ENCODE measurements at regions not wholly inside any gene's neighbourhood (a gene's known extent, or its start where the extent isn't known, plus 50 kb on each side); places are given as distances from the start of the nearest gene placed in this dataset.
A peak's percentile ranks its signal among the peaks of the same experiment; 100 is the strongest.
"Not testable (repeated sequence)": the region's sequence is repeated elsewhere in the genome, so short reads cannot be mapped to it uniquely, and the experiment has no call there.

DNA sequence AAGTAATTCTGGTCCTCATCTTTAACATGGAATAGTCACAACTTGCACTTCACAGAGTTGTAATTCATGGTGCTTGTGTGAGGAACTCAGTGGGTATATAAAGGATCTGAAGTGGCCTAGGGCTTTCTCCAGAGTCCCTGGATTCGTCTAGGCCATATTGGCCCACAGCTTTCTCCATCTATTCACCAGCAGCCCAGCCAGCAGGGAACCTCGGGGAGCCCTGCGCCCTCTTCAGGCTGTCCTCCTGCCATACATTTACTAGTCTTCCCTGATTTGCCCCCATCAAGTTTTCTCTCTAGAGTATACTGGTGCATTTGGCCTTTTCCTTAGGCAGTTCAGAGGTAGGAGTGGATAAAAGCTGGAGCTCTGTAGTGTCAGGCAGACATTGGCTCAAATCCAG is 278.3 kb downstream of the MYCN start:
- H3K4me3 ChIP-seq = no peak overlapping the region
- WGBS, 4 donors = 40 to 52% (median 48%) methylated on average over 3 of the region's 3 CpGs
- H3K36me3 ChIP-seq (replicated peaks in 1 of 2) = no peaks in the 10 kb centered on the region
- no peak for TF ChIP-seq POLR2A (IDR thresholded peaks at IDR 0.05)
- TF ChIP-seq, protein P1, sequence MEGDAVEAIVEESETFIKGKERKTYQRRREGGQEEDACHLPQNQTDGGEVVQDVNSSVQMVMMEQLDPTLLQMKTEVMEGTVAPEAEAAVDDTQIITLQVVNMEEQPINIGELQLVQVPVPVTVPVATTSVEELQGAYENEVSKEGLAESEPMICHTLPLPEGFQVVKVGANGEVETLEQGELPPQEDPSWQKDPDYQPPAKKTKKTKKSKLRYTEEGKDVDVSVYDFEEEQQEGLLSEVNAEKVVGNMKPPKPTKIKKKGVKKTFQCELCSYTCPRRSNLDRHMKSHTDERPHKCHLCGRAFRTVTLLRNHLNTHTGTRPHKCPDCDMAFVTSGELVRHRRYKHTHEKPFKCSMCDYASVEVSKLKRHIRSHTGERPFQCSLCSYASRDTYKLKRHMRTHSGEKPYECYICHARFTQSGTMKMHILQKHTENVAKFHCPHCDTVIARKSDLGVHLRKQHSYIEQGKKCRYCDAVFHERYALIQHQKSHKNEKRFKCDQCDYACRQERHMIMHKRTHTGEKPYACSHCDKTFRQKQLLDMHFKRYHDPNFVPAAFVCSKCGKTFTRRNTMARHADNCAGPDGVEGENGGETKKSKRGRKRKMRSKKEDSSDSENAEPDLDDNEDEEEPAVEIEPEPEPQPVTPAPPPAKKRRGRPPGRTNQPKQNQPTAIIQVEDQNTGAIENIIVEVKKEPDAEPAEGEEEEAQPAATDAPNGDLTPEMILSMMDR (IDR thresholded peaks at IDR 0.05) = peak in 5 of 6 experiments; percentile 9 to 44 (median 33)
- DNase-seq = peak in 5 of 7 donors; percentile 24 to 64 (median 32)
- no peaks in the 10 kb centered on the region for H3K9me3 ChIP-seq (replicated peaks in 1 of 3)
- H3K27ac ChIP-seq = no peak overlapping the region
- H3K27me3 ChIP-seq = no peaks in the 10 kb centered on the region
- intact Hi-C loops (cut with DNase I) = no loop called here
- H3K4me1 ChIP-seq (replicated peaks in 1 of 2) = no peaks in the 10 kb centered on the region

DNA sequence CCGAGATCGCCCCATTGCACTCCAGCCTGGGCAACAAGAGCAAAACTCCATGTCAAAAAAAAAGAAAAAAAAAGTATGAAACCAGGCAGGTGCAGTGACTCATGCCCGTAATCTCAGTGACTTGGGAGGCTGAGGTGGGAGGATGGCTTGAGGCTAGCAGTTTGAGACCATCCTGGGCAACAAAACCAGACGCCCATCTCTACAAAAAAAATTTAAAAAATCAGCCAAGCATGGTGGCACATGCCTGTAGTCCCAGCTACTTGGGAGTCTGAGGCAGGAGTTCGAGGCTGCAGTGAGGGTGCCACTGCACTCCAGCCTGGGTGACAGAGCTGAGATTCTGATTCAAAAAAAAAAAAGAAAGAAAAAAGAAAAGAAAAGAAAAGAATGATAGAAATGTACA is 277.8 kb downstream of the MYCN start:
- Histone ChIP-seq H3K4me3 (no peak overlapping the region), H3K27ac (no peak overlapping the region), H3K4me1 (replicated peaks in 1 of 2) (no peaks in the 10 kb centered on the region), H3K27me3 (no peaks in the 10 kb centered on the region), H3K36me3 (replicated peaks in 1 of 2) (no peaks in the 10 kb centered on the region), H3K9me3 (replicated peaks in 1 of 3) (no peaks in the 10 kb centered on the region)
- no peak for TF ChIP-seq POLR2A (IDR thresholded peaks at IDR 0.05)
- TF ChIP-seq, protein P1 (IDR thresholded peaks at IDR 0.05) = no peak
- 69 to 79% (median 77%) methylated on average over 5 of the region's 5 CpGs for WGBS, 4 donors
- intact Hi-C loops (cut with DNase I) = no loop called here
- no peak for DNase-seq

DNA sequence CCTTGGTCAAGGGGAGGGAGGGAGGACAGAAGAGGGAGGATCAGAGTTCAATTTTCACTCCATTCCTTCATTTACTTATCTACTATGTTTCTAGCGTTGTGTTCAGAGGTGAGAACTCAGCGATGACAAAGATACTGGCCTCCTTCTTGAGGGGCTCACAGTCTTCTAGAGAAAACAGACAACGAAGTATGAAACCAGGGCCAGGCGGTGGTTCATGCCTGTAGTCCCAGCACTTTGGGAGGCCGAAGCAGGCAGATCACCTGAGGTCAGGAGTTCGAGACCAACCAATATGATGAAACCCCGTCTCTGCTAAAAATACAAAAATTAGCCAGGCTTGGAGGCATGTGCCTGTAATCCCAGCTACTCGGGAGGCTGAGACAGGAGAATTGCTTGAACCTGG is 277.4 kb downstream of the MYCN start:
- H3K27ac ChIP-seq; intact Hi-C loops (cut with DNase I); DNase-seq; H3K4me3 ChIP-seq; H3K9me3 ChIP-seq (replicated peaks in 1 of 3); H3K4me1 ChIP-seq (replicated peaks in 1 of 2); H3K36me3 ChIP-seq (replicated peaks in 1 of 2); H3K27me3 ChIP-seq: not testable (repeated sequence)
- WGBS, 4 donors = 79 to 93% (median 88%) methylated on average over 8 of the region's 8 CpGs

DNA sequence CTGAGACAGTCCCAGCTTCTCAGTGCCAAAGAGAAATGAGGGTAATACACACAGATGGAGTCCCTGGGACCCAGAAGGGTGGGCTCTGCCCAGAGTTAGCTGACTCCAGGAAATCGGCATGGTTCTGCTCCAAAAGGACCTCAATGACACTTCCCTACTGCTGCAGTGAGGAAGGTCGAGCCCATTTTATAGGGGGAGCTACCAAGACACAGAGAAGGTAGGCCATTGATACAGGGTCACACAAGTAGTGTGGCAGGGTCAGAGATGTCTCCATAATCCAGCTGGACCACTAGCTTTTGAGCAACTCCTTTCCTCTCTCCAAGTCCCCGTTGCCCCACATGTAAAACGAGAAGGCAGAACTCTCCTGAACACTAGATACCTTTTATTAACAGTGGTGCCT is 276.9 kb downstream of the MYCN start:
- H3K27me3 ChIP-seq = no peaks in the 10 kb centered on the region
- intact Hi-C loops (cut with DNase I) = no loop called here
- no peaks in the 10 kb centered on the region for H3K9me3 ChIP-seq (replicated peaks in 1 of 3)
- no peaks in the 10 kb centered on the region for H3K4me1 ChIP-seq (replicated peaks in 1 of 2)
- no peak overlapping the region for H3K4me3 ChIP-seq
- no peak for TF ChIP-seq POLR2A (IDR thresholded peaks at IDR 0.05)
- H3K27ac ChIP-seq = no peak overlapping the region
- no peaks in the 10 kb centered on the region for H3K36me3 ChIP-seq (replicated peaks in 1 of 2)
- 71 to 86% (median 77%) methylated on average over 4 of the region's 4 CpGs for WGBS, 4 donors
- no peak for DNase-seq

- intact Hi-C loops (cut with DNase I) = no loop called here
- 82 to 87% (median 85%) methylated on average over 10 to 11 of the region's 11 CpGs for WGBS, 4 donors
- Histone ChIP-seq H3K9me3 (replicated peaks in 1 of 3) (no peaks in the 10 kb centered on the region), H3K36me3 (replicated peaks in 1 of 2) (no peaks in the 10 kb centered on the region), H3K27me3 (no peaks in the 10 kb centered on the region), H3K4me1 (replicated peaks in 1 of 2) (no peaks in the 10 kb centered on the region), H3K27ac (no peak overlapping the region), H3K4me3 (no peak overlapping the region)
- TF ChIP-seq POLR2A (IDR thresholded peaks at IDR 0.05) = no peak
- TF ChIP-seq, protein P1 (IDR thresholded peaks at IDR 0.05) = no peak
- DNase-seq = no peak
These were observed 276.2 kb downstream of the MYCN start for GRCh38 chr2:16216558-16216945.
